ENCODE measurements at regions not wholly inside any gene's neighbourhood (a gene's known extent, or its start where the extent isn't known, plus 50 kb on each side); places are given as distances from the start of the nearest gene placed in this dataset.

DNA sequence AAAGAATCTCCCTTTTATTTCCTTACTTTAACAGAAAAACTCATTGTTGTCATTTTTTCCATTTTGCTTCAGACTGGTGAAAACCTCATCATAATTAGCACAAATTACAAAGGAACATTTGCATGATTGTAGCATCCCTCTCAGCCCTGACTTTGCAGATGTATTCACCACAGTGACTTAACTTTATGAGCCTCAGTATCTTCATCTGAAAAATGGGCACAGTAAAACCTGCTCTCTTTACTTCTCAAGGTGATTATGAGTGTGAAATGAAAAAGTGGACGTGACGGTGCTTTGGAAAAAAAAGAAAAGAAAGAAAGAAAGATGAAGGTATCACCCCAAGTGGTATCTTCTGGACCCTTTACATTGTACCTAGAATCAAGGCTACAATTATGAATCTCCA is 193.4 kb upstream of the TOX3 start:
- TF ChIP-seq, protein P1, sequence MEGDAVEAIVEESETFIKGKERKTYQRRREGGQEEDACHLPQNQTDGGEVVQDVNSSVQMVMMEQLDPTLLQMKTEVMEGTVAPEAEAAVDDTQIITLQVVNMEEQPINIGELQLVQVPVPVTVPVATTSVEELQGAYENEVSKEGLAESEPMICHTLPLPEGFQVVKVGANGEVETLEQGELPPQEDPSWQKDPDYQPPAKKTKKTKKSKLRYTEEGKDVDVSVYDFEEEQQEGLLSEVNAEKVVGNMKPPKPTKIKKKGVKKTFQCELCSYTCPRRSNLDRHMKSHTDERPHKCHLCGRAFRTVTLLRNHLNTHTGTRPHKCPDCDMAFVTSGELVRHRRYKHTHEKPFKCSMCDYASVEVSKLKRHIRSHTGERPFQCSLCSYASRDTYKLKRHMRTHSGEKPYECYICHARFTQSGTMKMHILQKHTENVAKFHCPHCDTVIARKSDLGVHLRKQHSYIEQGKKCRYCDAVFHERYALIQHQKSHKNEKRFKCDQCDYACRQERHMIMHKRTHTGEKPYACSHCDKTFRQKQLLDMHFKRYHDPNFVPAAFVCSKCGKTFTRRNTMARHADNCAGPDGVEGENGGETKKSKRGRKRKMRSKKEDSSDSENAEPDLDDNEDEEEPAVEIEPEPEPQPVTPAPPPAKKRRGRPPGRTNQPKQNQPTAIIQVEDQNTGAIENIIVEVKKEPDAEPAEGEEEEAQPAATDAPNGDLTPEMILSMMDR (IDR thresholded peaks at IDR 0.05 in 4 of 5, conservative IDR thresholded peaks at IDR 0.05 in 1 of 5), result no peak
- TF ChIP-seq POLR2A (IDR thresholded peaks at IDR 0.05), result no peak
